HG03432 (cell line): ENCODE measurements at regions not wholly inside any gene's neighbourhood (a gene's known extent, or its start where the extent isn't known, plus 50 kb on each side); places are given as distances from the start of the nearest gene placed in this dataset.
"Not testable (repeated sequence)": the region's sequence is repeated elsewhere in the genome, so short reads cannot be mapped to it uniquely, and the experiment has no call there.

Experiments
- ATAC-seq: cut with Tn5 transposase; IDR thresholded peaks from one replicate; pipeline ENCODE4 v1.9.1; 2021; ENCODE audit warnings: mild to moderate bottlenecking, moderate library complexity; ENCODE audit not compliant: unreplicated experiment

- ATAC-seq, result no peak
Observed at GRCh38 chr2:7516484-7517063, 599.4 kb downstream of the RNF144A start.

DNA sequence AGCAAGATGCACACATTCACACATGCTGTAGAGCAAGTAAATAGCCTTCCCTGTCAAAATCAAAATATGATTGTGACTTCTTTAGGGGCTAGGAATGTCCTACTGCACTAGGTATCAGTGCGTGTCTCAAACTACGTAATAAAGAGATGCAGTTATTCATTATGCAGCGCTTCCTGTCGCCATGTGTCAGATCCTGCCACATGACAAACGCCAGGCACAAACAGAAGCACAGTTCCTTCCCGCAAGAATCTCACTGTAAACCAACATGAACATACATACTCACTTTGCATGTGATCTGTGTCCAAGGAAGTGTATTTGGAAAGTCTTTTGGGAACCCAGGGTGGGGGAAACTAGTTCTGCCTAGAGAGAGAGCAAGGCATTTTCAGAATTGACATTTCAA is 599.9 kb downstream of the RNF144A start:
- ATAC-seq, result no peak

GRCh38 chr2:7517851-7518250 is 600.6 kb downstream of the RNF144A start:
- ATAC-seq, result no peak

GRCh38 chr2:7523481-7524120 is 606.4 kb downstream of the RNF144A start:
- ATAC-seq, result no peak

- ATAC-seq, result no peak
Observed at GRCh38 chr2:7524195-7524594, 607.0 kb downstream of the RNF144A start.

DNA sequence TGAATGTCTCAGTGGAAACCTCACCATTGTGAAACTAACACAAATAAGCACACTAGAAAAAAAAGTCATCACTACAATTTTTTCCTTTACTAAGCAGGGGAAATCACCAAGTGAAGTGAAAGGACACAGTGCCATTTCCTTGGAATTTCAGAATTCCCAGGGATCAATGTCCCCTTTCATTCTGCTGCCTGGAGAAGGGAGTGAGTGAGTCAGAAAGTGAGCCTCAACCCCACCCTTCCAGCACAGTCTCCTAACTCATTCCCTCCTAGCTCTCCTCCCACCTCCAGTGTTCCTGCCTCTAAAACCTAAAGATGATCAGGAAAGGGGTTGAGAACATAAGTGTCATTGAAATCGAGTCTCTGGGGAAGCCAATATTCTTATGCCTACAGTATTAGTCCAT is 608.5 kb downstream of the RNF144A start:
- no peak for ATAC-seq

GRCh38 chr2:7527165-7527722 is 610.0 kb downstream of the RNF144A start:
- ATAC-seq, result no peak

DNA sequence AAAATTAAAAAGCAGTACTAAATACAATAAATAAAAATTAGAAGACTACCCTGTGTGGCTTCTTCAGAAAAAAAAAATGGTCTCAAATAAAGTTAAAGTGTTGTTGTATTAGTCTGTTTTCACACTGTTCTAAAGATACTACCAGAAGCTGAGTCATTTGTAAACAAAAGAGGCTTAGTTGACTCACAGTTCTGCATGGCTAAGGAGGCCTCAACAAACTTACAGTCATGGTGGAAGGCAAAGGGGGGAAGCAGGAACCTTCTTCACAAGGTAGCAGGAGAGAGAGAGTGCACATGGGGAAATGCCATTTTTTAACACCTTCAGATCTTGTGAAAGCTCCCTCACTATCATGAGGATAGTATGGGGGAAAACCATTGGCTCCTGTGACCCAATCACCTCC is 612.8 kb downstream of the RNF144A start:
- no peak for ATAC-seq

- no peak for ATAC-seq
Observed at GRCh38 chr2:7539077-7539476, 621.9 kb downstream of the RNF144A start.

GRCh38 chr2:7539760-7540159 is 622.5 kb downstream of the RNF144A start:
- no peak for ATAC-seq

DNA sequence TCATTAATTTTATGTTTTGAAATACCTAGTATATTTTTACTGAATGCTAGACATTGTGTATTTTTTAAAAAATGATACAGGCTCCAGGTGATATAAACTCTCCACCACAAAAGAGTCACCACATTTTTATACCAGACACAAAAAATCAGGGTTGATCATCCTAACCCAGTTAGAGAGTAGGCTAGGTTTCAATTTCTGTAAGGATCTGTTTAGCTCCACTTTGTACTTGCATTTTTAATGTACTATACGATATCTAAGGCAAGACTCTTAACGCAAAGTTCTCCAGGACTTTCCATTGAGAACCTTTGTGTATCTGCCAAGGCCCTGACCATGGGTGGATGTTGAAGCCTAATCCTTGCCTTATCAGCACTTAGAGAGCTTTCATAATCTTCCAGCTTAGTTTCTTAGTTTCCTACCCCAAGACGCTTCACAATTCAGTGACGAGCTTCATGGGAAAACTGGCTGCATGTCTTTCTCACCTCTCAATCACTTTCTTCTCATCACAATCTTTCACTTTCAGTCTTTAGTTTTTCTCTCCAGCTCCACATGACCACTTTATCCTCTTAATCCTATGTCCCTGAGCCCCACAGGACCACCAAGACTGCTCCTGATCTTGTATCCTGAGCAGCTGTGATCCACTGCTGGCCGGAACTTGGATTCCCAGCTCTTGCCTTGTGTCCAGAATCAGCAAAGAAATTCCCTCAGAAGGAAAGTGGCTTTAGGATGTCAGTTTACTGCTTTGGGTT is 635.8 kb downstream of the RNF144A start:
- no peak for ATAC-seq

GRCh38 chr2:7555260-7555659 is 638.0 kb downstream of the RNF144A start:
- no peak for ATAC-seq

DNA sequence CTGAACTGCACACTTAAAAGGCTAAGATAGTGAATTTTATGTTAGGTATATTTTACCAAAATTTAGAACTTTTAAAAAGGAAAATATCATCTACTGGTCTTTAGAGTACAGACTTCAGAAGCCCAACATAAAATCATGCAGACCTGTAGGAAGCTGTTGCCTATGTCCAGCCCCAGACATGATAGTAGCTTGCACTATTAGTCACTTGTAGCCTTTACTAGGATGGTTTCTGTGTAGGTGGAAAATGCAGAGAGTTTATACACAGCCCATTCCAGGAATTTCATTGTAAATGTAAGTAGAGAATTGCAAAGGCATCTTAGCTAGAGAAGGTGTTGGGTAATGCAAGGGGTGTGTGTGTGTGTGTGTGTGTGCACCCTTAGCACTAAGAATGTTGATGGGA is 640.2 kb downstream of the RNF144A start:
- no peak for ATAC-seq

GRCh38 chr2:7559791-7560190 is 642.6 kb downstream of the RNF144A start:
- no peak for ATAC-seq

- no peak for ATAC-seq
Observed at GRCh38 chr2:7566382-7566881, 649.2 kb downstream of the RNF144A start.

GRCh38 chr2:7567116-7567515 is 649.9 kb downstream of the RNF144A start:
- not testable (repeated sequence) for ATAC-seq

GRCh38 chr2:7567646-7568045 is 650.4 kb downstream of the RNF144A start:
- no peak for ATAC-seq

DNA sequence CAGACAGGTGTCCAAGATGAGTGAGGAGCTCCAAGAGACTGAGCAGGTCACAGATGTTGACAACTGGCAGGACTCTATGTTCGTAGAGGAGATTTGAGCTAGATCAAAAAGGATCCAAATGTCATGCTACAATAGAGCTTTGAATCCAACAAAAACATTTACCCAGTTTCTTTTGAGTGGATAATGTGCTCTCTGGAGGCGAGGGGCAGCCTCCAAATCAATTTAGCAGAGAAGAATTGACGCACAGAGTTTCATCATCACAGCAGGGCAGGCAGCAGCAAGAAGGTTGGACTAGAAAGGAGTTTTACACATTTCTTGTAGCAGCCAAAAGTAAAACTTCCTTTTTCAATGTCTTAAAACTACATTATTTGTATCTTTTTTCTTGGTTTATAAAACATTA is 653.0 kb downstream of the RNF144A start:
- no peak for ATAC-seq

DNA sequence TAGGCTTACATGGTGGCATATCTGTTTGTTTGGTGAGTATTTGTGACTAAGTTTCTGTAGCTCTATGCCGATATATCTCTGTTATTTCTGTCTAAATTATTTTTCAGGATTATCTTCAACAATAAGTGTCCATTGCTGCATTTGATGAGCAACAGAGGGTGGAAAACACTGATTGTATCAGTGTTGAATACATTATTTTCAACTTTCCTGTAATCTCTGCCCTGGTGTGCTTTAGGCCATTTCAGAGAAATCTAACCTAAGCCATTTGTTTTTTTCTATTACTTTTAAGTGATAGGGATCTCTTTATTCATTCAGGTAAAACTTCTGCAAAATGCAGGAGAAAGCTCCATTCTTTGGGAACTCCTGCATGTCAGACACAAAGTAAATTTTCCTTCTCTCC is 654.5 kb downstream of the RNF144A start:
- no peak for ATAC-seq

DNA sequence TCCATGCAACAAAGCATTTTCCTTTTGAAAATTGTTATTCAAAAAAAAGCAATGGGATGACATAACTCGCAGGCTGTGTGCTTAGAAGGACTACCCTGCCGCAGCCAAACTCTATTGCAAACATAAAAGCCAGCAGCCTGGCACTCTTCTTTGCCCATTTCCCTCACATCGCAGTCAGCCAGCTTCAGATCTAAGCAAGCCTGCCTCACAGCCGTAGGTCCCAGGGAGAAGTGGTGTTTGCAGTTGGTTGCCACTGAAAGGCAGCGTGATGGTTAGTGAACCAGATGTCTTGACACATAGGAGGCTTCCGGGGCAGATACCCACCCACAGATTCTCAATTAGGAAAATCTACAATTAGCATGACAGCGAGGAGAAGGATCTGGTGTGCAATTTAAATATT is 655.2 kb downstream of the RNF144A start:
- no peak for ATAC-seq

GRCh38 chr2:7573166-7573825 is 656.1 kb downstream of the RNF144A start:
- ATAC-seq, result no peak
